GM12878 (cell line): ENCODE measurements at regions not wholly inside any gene's neighbourhood (a gene's known extent, or its start where the extent isn't known, plus 50 kb on each side); places are given as distances from the start of the nearest gene placed in this dataset.

Experiments used
- ATAC-seq: fragments of 200-7000 bp; cut with Tn5 transposase; 3 replicates; pipeline ENCODE4 v1.9.1; 2020; ENCODE audit warnings: mild to moderate bottlenecking, moderate library complexity
- BruUV-seq: library from RNA; stranded (reverse); fragments of 400-500 nt; replicated peaks from 2 replicates; lab custom pipeline; 2021; lab: Mats Ljungman, UMichigan
- CTCF ChIA-PET: fragments of 300-600 bp; sonication (Branson Sonifier 250); formaldehyde crosslinking; extraction: SDS; loops from one replicate; lab custom pipeline; 2021; ENCODE audit warnings: inconsistent platforms; lab: Yijun Ruan, JAX
- POLR2A ChIA-PET: fragments of 350-600 bp; formaldehyde crosslinking; extraction: SDS; loops from one replicate; lab custom pipeline; 2021; ENCODE audit warnings: inconsistent platforms; lab: Charles Lee
- RAD21 ChIA-PET: fragments of 300-600 bp; sonication (Branson Sonifier 250); formaldehyde crosslinking; loops from one replicate; lab custom pipeline; 2023; ENCODE audit warnings: antibody characterized with exemption; ENCODE audit not compliant: unreplicated experiment; lab: Charles Lee
- SMC1A ChIA-PET: fragments of 300-600 bp; sonication (Branson Sonifier 250); formaldehyde crosslinking; loops from one replicate; lab custom pipeline; 2023; ENCODE audit not compliant: unreplicated experiment, uncharacterized antibody; lab: Charles Lee
- DNase-seq: peaks from one replicate; pipeline ENCODE4 v3.0.0-alpha.2; 2011; ENCODE audit warnings: low read depth, low spot score
- FAIRE-seq: peaks from 3 replicates; lab custom pipeline; 2011; peaks lifted over from hg19 to GRCh38; lab: Jason Lieb, UNC
- H2AFZ ChIP-seq: 2 replicates; pipeline ENCODE4 v1.6.0; 2011; ENCODE audit warnings: low read depth, low read length, control low read depth; ENCODE audit not compliant: control insufficient read depth
- H3K27ac ChIP-seq: 2 replicates; pipeline ENCODE4 v1.5.1; 2011; ENCODE audit warnings: control low read depth; ENCODE audit not compliant: control insufficient read depth, insufficient read depth
- H3K27me3 ChIP-seq, 2 experiments: replicated peaks in 1 of 2; 2 replicates each; pipeline versions ENCODE4 v1.6.0 to v1.6.1; 2011; ENCODE audit warnings: low read length in 1 of 2; ENCODE audit not compliant: control insufficient read depth in 2 of 2, insufficient read depth in 2 of 2
- H3K36me3 ChIP-seq, 2 experiments: 2 replicates each; pipeline ENCODE4 v1.5.1; 2011; ENCODE audit warnings: low read length in 1 of 2; ENCODE audit not compliant: control insufficient read depth in 2 of 2, insufficient read depth in 2 of 2
- H3K4me1 ChIP-seq: 2 replicates; pipeline ENCODE4 v1.6.1; 2011; ENCODE audit warnings: mild to moderate bottlenecking, low read length, moderate library complexity, mixed read lengths; ENCODE audit not compliant: control insufficient read depth, insufficient read depth
- H3K4me2 ChIP-seq: 2 replicates; pipeline ENCODE4 v1.6.0; 2011; ENCODE audit warnings: control low read depth; ENCODE audit not compliant: control insufficient read depth, insufficient read depth
- H3K4me3 ChIP-seq: fragments of 200-600 bp; sonication (generic); 2 replicates; pipeline ENCODE4 v1.5.1; 2016
- H3K79me2 ChIP-seq: 2 replicates; pipeline ENCODE4 v1.6.0; 2011; ENCODE audit warnings: low read length; ENCODE audit not compliant: control insufficient read depth, insufficient read depth
- H3K9ac ChIP-seq: 2 replicates; pipeline ENCODE4 v1.8.0; 2011; ENCODE audit warnings: low read length, control low read depth, mixed read lengths; ENCODE audit not compliant: control insufficient read depth, insufficient read depth
- H3K9me3 ChIP-seq: replicated peaks from 3 replicates; pipeline ENCODE4 v1.5.1; 2011; ENCODE audit warnings: mild to moderate bottlenecking, low read length; ENCODE audit not compliant: control insufficient read depth, insufficient read depth
- H4K20me1 ChIP-seq: 2 replicates; pipeline ENCODE4 v1.6.0; 2011; ENCODE audit not compliant: control insufficient read depth, insufficient read depth
- BHLHE40 ChIP-seq, 2 experiments: fragments of 450-650 bp in 1 of 2; IDR thresholded peaks; 2 replicates each; pipeline ENCODE4 v1.6.1; 2011 to 2017; ENCODE audit warnings: low read depth in 2 of 2, borderline replicate concordance in 1 of 2, improper control_type of control experiment in 1 of 2, low read length in 1 of 2, mild to moderate bottlenecking in 1 of 2
- CBFB ChIP-seq: IDR thresholded peaks from 2 replicates; pipeline ENCODE4 v1.6.1; 2016; ENCODE audit warnings: antibody characterized with exemption, low read depth
- E4F1 ChIP-seq: fragments of 450-650 bp; IDR thresholded peaks from 2 replicates; pipeline ENCODE4 v1.6.1; 2018; ENCODE audit warnings: borderline replicate concordance, mild to moderate bottlenecking; ENCODE audit not compliant: partially characterized antibody
- ELK1 ChIP-seq: IDR thresholded peaks from 2 replicates; pipeline ENCODE4 v1.6.1; 2012; ENCODE audit warnings: low read depth, low read length, improper control_type of control experiment
- FOS ChIP-seq: IDR thresholded peaks from 3 replicates; pipeline ENCODE4 v1.6.1; 2011; ENCODE audit warnings: borderline replicate concordance; ENCODE audit not compliant: insufficient read length; ENCODE audit errors: extremely low read depth
- JUND ChIP-seq: IDR thresholded peaks from 2 replicates; pipeline ENCODE4 v1.6.1; 2012; ENCODE audit warnings: low read depth, mild to moderate bottlenecking, low read length, improper control_type of control experiment, moderate library complexity
- NFXL1 ChIP-seq: fragments of 450-650 bp; IDR thresholded peaks from 2 replicates; pipeline ENCODE4 v1.6.1; 2017; ENCODE audit warnings: antibody characterized with exemption, mild to moderate bottlenecking, borderline replicate concordance
- NFYB ChIP-seq: IDR thresholded peaks from 2 replicates; pipeline ENCODE4 v1.6.1; 2011; ENCODE audit warnings: low read depth, mild to moderate bottlenecking, low read length, improper control_type of control experiment, moderate library complexity; ENCODE audit not compliant: insufficient read depth
- NR2C1 ChIP-seq: fragments of 450-650 bp; IDR thresholded peaks from 2 replicates; pipeline ENCODE4 v1.6.1; 2017; ENCODE audit warnings: antibody characterized with exemption, mild to moderate bottlenecking, moderate library complexity
- PAX5 ChIP-seq: IDR thresholded peaks from 2 replicates; pipeline ENCODE4 v1.6.1; 2011; ENCODE audit warnings: low read depth, low read length, borderline replicate concordance
- PML ChIP-seq: IDR thresholded peaks from 2 replicates; pipeline ENCODE4 v1.6.1; 2012; ENCODE audit warnings: low read length, inconsistent platforms
- SIX5 ChIP-seq: IDR thresholded peaks from 2 replicates; pipeline ENCODE4 v1.6.1; 2011; ENCODE audit warnings: mild to moderate bottlenecking, low read depth, low read length, moderate library complexity; ENCODE audit not compliant: severe bottlenecking
- SKIL ChIP-seq: fragments of 450-650 bp; IDR thresholded peaks from 2 replicates; pipeline ENCODE4 v1.6.1; 2017; ENCODE audit warnings: mild to moderate bottlenecking, low read depth, inconsistent platforms; ENCODE audit not compliant: poor library complexity, severe bottlenecking
- SPI1 ChIP-seq: IDR thresholded peaks from 2 replicates; pipeline ENCODE4 v1.6.1; 2011; ENCODE audit warnings: low read depth, mild to moderate bottlenecking, low read length, moderate library complexity, borderline replicate concordance; ENCODE audit not compliant: insufficient read depth
- TCF3 ChIP-seq: IDR thresholded peaks from 2 replicates; pipeline ENCODE4 v1.6.1; 2012; ENCODE audit warnings: low read depth, mild to moderate bottlenecking, low read length, borderline replicate concordance; ENCODE audit not compliant: insufficient read depth
- ZNF217 ChIP-seq: fragments of 450-650 bp; IDR thresholded peaks from 2 replicates; pipeline ENCODE4 v1.6.1; 2017; ENCODE audit warnings: antibody characterized with exemption, mild to moderate bottlenecking
- ZNF24 ChIP-seq: fragments of 450-650 bp; IDR thresholded peaks from 2 replicates; pipeline ENCODE4 v1.6.1; 2017; ENCODE audit warnings: antibody characterized with exemption, mild to moderate bottlenecking
- WGBS: methylation state at CpG from one replicate; pipeline ENCODE4 v1.1.6; 2016; ENCODE audit warnings: low lambda C conversion rate; ENCODE audit not compliant: insufficient replicate concordance, insufficient coverage; ENCODE audit errors: missing lambda C conversion rate; 5-methylcytosine and 5-hydroxymethylcytosine counted together
- in situ Hi-C: fragments of 300-500 bp; cut with MboI; formaldehyde crosslinking; loops from 9 replicates; pipeline ENCODE4 v1.14.3; 2018; ENCODE audit warnings: mixed read lengths
- intact Hi-C: fragments of 100-400 bp; cut with micrococcal nuclease; formaldehyde crosslinking; loops from one replicate; pipeline ENCODE4 v1.14.2; 2022; ENCODE audit not compliant: unreplicated experiment

- no peak for DNase-seq
- in situ Hi-C loops, result no loop called here
- no TSS peak for BruUV-seq
These were observed 77.2 kb upstream of the RNU6-1 start for GRCh38 chr15:67917037-67917436.

More at GRCh38 chr15:67917037-67917436, 77.2 kb upstream of the RNU6-1 start:
- ChIA-PET POLR2A (interaction anchor here (1.1 to 1.4 kb wide), 2 partner anchors 20 to 43 kb away, joined by 3 read pairs; no protein-coding TSS in a partner anchor), CTCF (no interaction called here), RAD21 (no interaction called here), SMC1A (interaction anchor here (0.8 to 1.7 kb wide), 3 partner anchors 9 to 21 kb away, joined by 3 to 5 read pairs (median 4); no protein-coding TSS in a partner anchor)
- no peak overlapping the region for H3K27ac ChIP-seq
- no peak overlapping the region for H2AFZ ChIP-seq
- 99% methylated on average over 4 of the region's 4 CpGs for WGBS
- intact Hi-C loops, result no loop called here
- FAIRE-seq (no peak), ATAC-seq (no peak)
- no peak overlapping the region for H3K9ac ChIP-seq
- no peak overlapping the region for H3K4me2 ChIP-seq
- no peak overlapping the region for H3K4me3 ChIP-seq
- no peaks in the 10 kb centered on the region for H3K79me2 ChIP-seq
- H4K20me1 ChIP-seq, result no peaks in the 10 kb centered on the region
- H3K4me1 ChIP-seq, result no peaks in the 10 kb centered on the region; the same call in 1 of the 2 replicates
- H3K36me3 ChIP-seq, result no peaks in the 10 kb centered on the region
- no peaks in the 10 kb centered on the region for H3K27me3 ChIP-seq
- peaks cover 8% of the 10 kb centered on the region for H3K9me3 ChIP-seq
- TF ChIP-seq SKIL (no peak), ZNF24 (no peak), ELK1 (no peak), SIX5 (no peak), SPI1 (no peak), NR2C1 (no peak), NFYB (no peak), E4F1 (no peak), PML (no peak), CBFB (no peak), FOS (no peak), JUND (no peak), TCF3 (no peak), ZNF217 (no peak), NFXL1 (no peak), BHLHE40 (IDR thresholded peaks at IDR 0.05; ENCODE audit: borderline replicate concordance in 1 of 2, low read depth in 2 of 2, low read length in 1 of 2) (no peak), PAX5 (no peak)
